Gastrocnemius medialis (tissue), 4 donors: ENCODE measurements at regions not wholly inside any gene's neighbourhood (a gene's known extent, or its start where the extent isn't known, plus 50 kb on each side); places are given as distances from the start of the nearest gene placed in this dataset.

Source experiments
- ATAC-seq, 2 donors: fragments of 150-250 bp; one replicate each; pipeline ENCODE4 v1.9.1; 2016
- DNase-seq, 2 donors: peaks; one replicate each; pipeline ENCODE4 v3.0.0-alpha.2; 2019
- H3K27ac ChIP-seq, 4 donors: fragments of 200-600 bp; sonication (generic); 1 replicate in 1 of 4; 2 replicates in 3 of 4; pipeline ENCODE4 v1.5.1; 2016 to 2018; ENCODE audit warnings: mild to moderate bottlenecking in 2 of 4, moderate library complexity in 1 of 4
- H3K27me3 ChIP-seq, 3 donors: fragments of 200-600 bp; sonication (generic) in 2 of 3; 1 replicate in 1 of 3; 2 replicates in 2 of 3; pipeline versions ENCODE4 v1.5.1 to v1.6.0; 2016 to 2019; ENCODE audit warnings: mild to moderate bottlenecking in 1 of 3, moderate library complexity in 1 of 3
- H3K36me3 ChIP-seq, 2 donors: fragments of 200-600 bp; sonication (generic) in 1 of 2; one replicate each; pipeline ENCODE4 v1.5.1; 2017 to 2018
- H3K4me1 ChIP-seq, 2 donors: fragments of 200-600 bp; sonication (generic) in 1 of 2; one replicate each; pipeline ENCODE4 v1.5.1; 2016 to 2017; ENCODE audit warnings: mild to moderate bottlenecking in 2 of 2
- H3K4me3 ChIP-seq, 4 donors: fragments of 200-600 bp; sonication (generic) in 3 of 4; 1 replicate in 1 of 4; 2 replicates in 3 of 4; pipeline ENCODE4 v1.5.1; 2016 to 2019; ENCODE audit warnings: mild to moderate bottlenecking in 2 of 4
- H3K9me3 ChIP-seq, 3 donors: fragments of 200-600 bp; sonication (generic) in 2 of 3; 1 replicate in 1 of 3; 2 replicates in 2 of 3; pipeline ENCODE4 v1.5.1; 2016 to 2019
- CTCF ChIP-seq, 5 experiments: fragments of 450-650 bp in 3 of 5; fragments of 200-600 bp in 2 of 5; sonication (generic) in 2 of 5; IDR thresholded peaks in 4 of 5; conservative IDR thresholded peaks in 1 of 5; 1 replicate in 4 of 5; 2 replicates in 1 of 5; pipeline ENCODE4 v1.5.1; 2016 to 2019; ENCODE audit warnings: antibody characterized with exemption in 5 of 5, mild to moderate bottlenecking in 3 of 5, moderate library complexity in 3 of 5
- POLR2A ChIP-seq, 2 donors: fragments of 450-650 bp; IDR thresholded peaks; one replicate each; pipeline ENCODE4 v1.6.1; 2017; ENCODE audit warnings: antibody characterized with exemption in 2 of 2, mild to moderate bottlenecking in 2 of 2, moderate library complexity in 2 of 2
- in situ Hi-C, 4 donors: fragments of 200-750 bp; cut with MboI; loops; one replicate each; pipeline versions ENCODE4 v1.15.0 to v1.8.0; 2017; ENCODE audit warnings: low sequenced_read_pairs in 4 of 4
- intact Hi-C: fragments of 100-400 bp; cut with DNase I; formaldehyde crosslinking; loops from one replicate; pipeline ENCODE4 v1.15.1; 2023; ENCODE audit warnings: low total_unique reads

- no peak for ATAC-seq
- H3K36me3 ChIP-seq = no peaks in the 10 kb centered on the region
- intact Hi-C loops = no loop called here
- no peaks in the 10 kb centered on the region for H3K4me1 ChIP-seq
- no peak for DNase-seq
- H3K4me3 ChIP-seq = no peak overlapping the region
- no peak overlapping the region for H3K27ac ChIP-seq
- H3K27me3 ChIP-seq = no peaks in the 10 kb centered on the region
- H3K9me3 ChIP-seq = no peaks in the 10 kb centered on the region
- in situ Hi-C loops = no loop called here
- TF ChIP-seq CTCF (IDR thresholded peaks at IDR 0.05 in 4 of 5, conservative IDR thresholded peaks at IDR 0.05 in 1 of 5) (no peak), POLR2A (IDR thresholded peaks at IDR 0.05) (no peak)
Observed at GRCh38 chr12:83919081-83919480, 993.5 kb downstream of the SLC6A15 start.

GRCh38 chr12:83904175-83904574 is 1008.4 kb downstream of the SLC6A15 start:
- DNase-seq = no peak
- H3K9me3 ChIP-seq = no peaks in the 10 kb centered on the region
- H3K27me3 ChIP-seq = no peaks in the 10 kb centered on the region
- in situ Hi-C loops = no loop called here
- H3K4me1 ChIP-seq = no peaks in the 10 kb centered on the region
- TF ChIP-seq CTCF (IDR thresholded peaks at IDR 0.05 in 4 of 5, conservative IDR thresholded peaks at IDR 0.05 in 1 of 5) = no peak
- no peak for TF ChIP-seq POLR2A (IDR thresholded peaks at IDR 0.05)
- no peak for ATAC-seq
- intact Hi-C loops = no loop called here
- H3K4me3 ChIP-seq = no peak overlapping the region
- H3K27ac ChIP-seq = no peak overlapping the region
- no peaks in the 10 kb centered on the region for H3K36me3 ChIP-seq

- H3K4me3 ChIP-seq = no peak overlapping the region
- no peak overlapping the region for H3K27ac ChIP-seq
- no peaks in the 10 kb centered on the region for H3K9me3 ChIP-seq
- ATAC-seq (no peak), DNase-seq (no peak)
- in situ Hi-C loops = no loop called here
- intact Hi-C loops = no loop called here
- no peaks in the 10 kb centered on the region for H3K36me3 ChIP-seq
- H3K4me1 ChIP-seq = no peaks in the 10 kb centered on the region
- TF ChIP-seq POLR2A (IDR thresholded peaks at IDR 0.05) (no peak), CTCF (IDR thresholded peaks at IDR 0.05 in 4 of 5, conservative IDR thresholded peaks at IDR 0.05 in 1 of 5) (no peak)
- H3K27me3 ChIP-seq = no peaks in the 10 kb centered on the region
Observed at GRCh38 chr12:83896416-83896815, 1016.2 kb downstream of the SLC6A15 start.

GRCh38 chr12:83893101-83893500 is 1019.5 kb downstream of the SLC6A15 start:
- Histone ChIP-seq H3K27me3 (no peaks in the 10 kb centered on the region), H3K4me3 (no peak overlapping the region), H3K9me3 (no peaks in the 10 kb centered on the region), H3K4me1 (no peaks in the 10 kb centered on the region), H3K27ac (no peak overlapping the region), H3K36me3 (no peaks in the 10 kb centered on the region)
- no peak for ATAC-seq
- no peak for TF ChIP-seq POLR2A (IDR thresholded peaks at IDR 0.05)
- TF ChIP-seq CTCF (IDR thresholded peaks at IDR 0.05 in 4 of 5, conservative IDR thresholded peaks at IDR 0.05 in 1 of 5) = no peak
- DNase-seq = no peak
- intact Hi-C loops (no loop called here), in situ Hi-C loops (no loop called here)

- H3K4me3 ChIP-seq = no peak overlapping the region
- intact Hi-C loops = no loop called here
- H3K4me1 ChIP-seq = no peaks in the 10 kb centered on the region
- no peak for TF ChIP-seq POLR2A (IDR thresholded peaks at IDR 0.05)
- no peak for TF ChIP-seq CTCF (IDR thresholded peaks at IDR 0.05 in 4 of 5, conservative IDR thresholded peaks at IDR 0.05 in 1 of 5)
- H3K27ac ChIP-seq = no peak overlapping the region
- H3K27me3 ChIP-seq = no peaks in the 10 kb centered on the region
- ATAC-seq (no peak), DNase-seq (no peak)
- no peaks in the 10 kb centered on the region for H3K9me3 ChIP-seq
- in situ Hi-C loops = no loop called here
- no peaks in the 10 kb centered on the region for H3K36me3 ChIP-seq
Observed at GRCh38 chr12:83889745-83890144, 1022.9 kb downstream of the SLC6A15 start.
